ENCODE measurements at regions not wholly inside any gene's neighbourhood (a gene's known extent, or its start where the extent isn't known, plus 50 kb on each side); places are given as distances from the start of the nearest gene placed in this dataset.

GRCh38 chr20:7806831-7807230, 133.4 kb downstream of the HAO1 start:
- no peak overlapping the region for H3K4me3 ChIP-seq (ENCODE audit: control insufficient read depth, low read depth, low read length)
- DNase-seq (ENCODE audit: low read depth) = no peak
- TF ChIP-seq CTCF (IDR thresholded peaks at IDR 0.05; ENCODE audit: control insufficient read depth, insufficient read depth, low read depth, low read length, missing control alignments) = no peak

- H3K4me3 ChIP-seq (ENCODE audit: control insufficient read depth, low read depth, low read length) = no peak overlapping the region
- no peak for TF ChIP-seq CTCF (IDR thresholded peaks at IDR 0.05; ENCODE audit: control insufficient read depth, insufficient read depth, low read depth, low read length, missing control alignments)
- DNase-seq (ENCODE audit: low read depth) = no peak
Measured at GRCh38 chr20:7817286-7817685, 123.0 kb downstream of the HAO1 start.

- no peak for DNase-seq (ENCODE audit: low read depth)
- TF ChIP-seq CTCF (IDR thresholded peaks at IDR 0.05; ENCODE audit: control insufficient read depth, insufficient read depth, low read depth, low read length, missing control alignments) = no peak
- no peak overlapping the region for H3K4me3 ChIP-seq (ENCODE audit: control insufficient read depth, low read depth, low read length)
Measured at GRCh38 chr20:7818477-7818876, 121.8 kb downstream of the HAO1 start.

- H3K4me3 ChIP-seq (ENCODE audit: control insufficient read depth, low read depth, low read length) = no peak overlapping the region
- no peak for TF ChIP-seq CTCF (IDR thresholded peaks at IDR 0.05; ENCODE audit: control insufficient read depth, insufficient read depth, low read depth, low read length, missing control alignments)
Measured at GRCh38 chr20:7820897-7821296, 119.4 kb downstream of the HAO1 start.

GRCh38 chr20:7822772-7823171, 117.5 kb downstream of the HAO1 start:
- H3K4me3 ChIP-seq (ENCODE audit: control insufficient read depth, low read depth, low read length) = no peak overlapping the region
- no peak for DNase-seq (ENCODE audit: low read depth)
- TF ChIP-seq CTCF (IDR thresholded peaks at IDR 0.05; ENCODE audit: control insufficient read depth, insufficient read depth, low read depth, low read length, missing control alignments) = no peak

More at GRCh38 chr20:7820897-7821296, 119.4 kb downstream of the HAO1 start:
- DNase-seq (ENCODE audit: low read depth) = no peak

GRCh38 chr20:7828437-7828836, 111.8 kb downstream of the HAO1 start:
- no peak overlapping the region for H3K4me3 ChIP-seq (ENCODE audit: control insufficient read depth, low read depth, low read length)
- DNase-seq (ENCODE audit: low read depth) = no peak
- no peak for TF ChIP-seq CTCF (IDR thresholded peaks at IDR 0.05; ENCODE audit: control insufficient read depth, insufficient read depth, low read depth, low read length, missing control alignments)

GRCh38 chr20:7829031-7829430, 111.2 kb downstream of the HAO1 start:
- TF ChIP-seq CTCF (IDR thresholded peaks at IDR 0.05; ENCODE audit: control insufficient read depth, insufficient read depth, low read depth, low read length, missing control alignments) = no peak
- no peak overlapping the region for H3K4me3 ChIP-seq (ENCODE audit: control insufficient read depth, low read depth, low read length)
- no peak for DNase-seq (ENCODE audit: low read depth)

Data from AG09309 (cell line).